ENCODE measurements at regions not wholly inside any gene's neighbourhood (a gene's known extent, or its start where the extent isn't known, plus 50 kb on each side); places are given as distances from the start of the nearest gene placed in this dataset.

- H3K36me3 ChIP-seq (ENCODE audit: insufficient read depth, low read length): no peaks in the 10 kb centered on the region
- H2AFZ ChIP-seq (ENCODE audit: low read depth, low read length): no peak overlapping the region
- no peak overlapping the region for H3K4me3 ChIP-seq (ENCODE audit: low read depth in 1 of 2, low read length in 2 of 2)
- no peak overlapping the region for H3K9ac ChIP-seq (ENCODE audit: low read depth, low read length)
- H3K27me3 ChIP-seq (ENCODE audit: insufficient read depth, low read length, poor library complexity): no peaks in the 10 kb centered on the region
- no peaks in the 10 kb centered on the region for H3K4me1 ChIP-seq (ENCODE audit: insufficient read depth, low read length)
- no peaks in the 10 kb centered on the region for H3K79me2 ChIP-seq (ENCODE audit: insufficient read depth, low read length)
- DNase-seq (no peak), ATAC-seq (ENCODE audit: insufficient read depth, low read depth) (no peak)
- H3K27ac ChIP-seq (ENCODE audit: low read length): no peak overlapping the region
- H4K20me1 ChIP-seq (ENCODE audit: insufficient read depth, low read length): no peaks in the 10 kb centered on the region
- TF ChIP-seq, protein P1, sequence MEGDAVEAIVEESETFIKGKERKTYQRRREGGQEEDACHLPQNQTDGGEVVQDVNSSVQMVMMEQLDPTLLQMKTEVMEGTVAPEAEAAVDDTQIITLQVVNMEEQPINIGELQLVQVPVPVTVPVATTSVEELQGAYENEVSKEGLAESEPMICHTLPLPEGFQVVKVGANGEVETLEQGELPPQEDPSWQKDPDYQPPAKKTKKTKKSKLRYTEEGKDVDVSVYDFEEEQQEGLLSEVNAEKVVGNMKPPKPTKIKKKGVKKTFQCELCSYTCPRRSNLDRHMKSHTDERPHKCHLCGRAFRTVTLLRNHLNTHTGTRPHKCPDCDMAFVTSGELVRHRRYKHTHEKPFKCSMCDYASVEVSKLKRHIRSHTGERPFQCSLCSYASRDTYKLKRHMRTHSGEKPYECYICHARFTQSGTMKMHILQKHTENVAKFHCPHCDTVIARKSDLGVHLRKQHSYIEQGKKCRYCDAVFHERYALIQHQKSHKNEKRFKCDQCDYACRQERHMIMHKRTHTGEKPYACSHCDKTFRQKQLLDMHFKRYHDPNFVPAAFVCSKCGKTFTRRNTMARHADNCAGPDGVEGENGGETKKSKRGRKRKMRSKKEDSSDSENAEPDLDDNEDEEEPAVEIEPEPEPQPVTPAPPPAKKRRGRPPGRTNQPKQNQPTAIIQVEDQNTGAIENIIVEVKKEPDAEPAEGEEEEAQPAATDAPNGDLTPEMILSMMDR (IDR thresholded peaks at IDR 0.05; ENCODE audit: borderline replicate concordance, extremely low read depth, low read length, poor library complexity, severe bottlenecking): no peak
- TF ChIP-seq EZH2 (IDR thresholded peaks at IDR 0.05; ENCODE audit: borderline replicate concordance, low read depth, low read length, severe bottlenecking): no peak
- no peaks in the 10 kb centered on the region for H3K9me3 ChIP-seq (ENCODE audit: insufficient read depth, low read length, severe bottlenecking)
- no peak overlapping the region for H3K4me2 ChIP-seq (ENCODE audit: insufficient read depth, low read length)
Observed at GRCh38 chr4:132195176-132195575, 953.9 kb upstream of the PCDH10 start.

GRCh38 chr4:132203618-132204017 is 945.5 kb upstream of the PCDH10 start:
- 0 out of 2 replicates have a peak overlapping the region, but pooled peaks have one; percentile 3 for H2AFZ ChIP-seq (ENCODE audit: low read depth, low read length)
- no peaks in the 10 kb centered on the region for H3K4me1 ChIP-seq (ENCODE audit: insufficient read depth, low read length)
- H3K79me2 ChIP-seq (ENCODE audit: insufficient read depth, low read length): no peaks in the 10 kb centered on the region
- no peak overlapping the region for H3K4me3 ChIP-seq (ENCODE audit: low read depth in 1 of 2, low read length in 2 of 2)
- H3K4me2 ChIP-seq (ENCODE audit: insufficient read depth, low read length): no peak overlapping the region
- no peaks in the 10 kb centered on the region for H3K9me3 ChIP-seq (ENCODE audit: insufficient read depth, low read length, severe bottlenecking)
- no peaks in the 10 kb centered on the region for H3K36me3 ChIP-seq (ENCODE audit: insufficient read depth, low read length)
- no peak overlapping the region for H3K27ac ChIP-seq (ENCODE audit: low read length)
- no peak for DNase-seq
- H3K27me3 ChIP-seq (ENCODE audit: insufficient read depth, low read length, poor library complexity): no peaks in the 10 kb centered on the region
- no peaks in the 10 kb centered on the region for H4K20me1 ChIP-seq (ENCODE audit: insufficient read depth, low read length)
- no peak for TF ChIP-seq EZH2 (IDR thresholded peaks at IDR 0.05; ENCODE audit: borderline replicate concordance, low read depth, low read length, severe bottlenecking)
- TF ChIP-seq, protein P1 (IDR thresholded peaks at IDR 0.05; ENCODE audit: borderline replicate concordance, extremely low read depth, low read length, poor library complexity, severe bottlenecking): no peak
- no peak overlapping the region for H3K9ac ChIP-seq (ENCODE audit: low read depth, low read length)
- no peak for ATAC-seq (ENCODE audit: insufficient read depth, low read depth)

GRCh38 chr4:132214519-132214918 is 934.6 kb upstream of the PCDH10 start:
- Histone ChIP-seq H3K27me3 (ENCODE audit: insufficient read depth, low read length, poor library complexity) (no peaks in the 10 kb centered on the region), H3K79me2 (ENCODE audit: insufficient read depth, low read length) (no peaks in the 10 kb centered on the region), H3K9ac (ENCODE audit: low read depth, low read length) (no peak overlapping the region), H3K9me3 (ENCODE audit: insufficient read depth, low read length, severe bottlenecking) (no peaks in the 10 kb centered on the region), H3K4me3 (ENCODE audit: low read depth in 1 of 2, low read length in 2 of 2) (no peak overlapping the region), H3K27ac (ENCODE audit: low read length) (no peak overlapping the region), H2AFZ (ENCODE audit: low read depth, low read length) (no peak overlapping the region), H3K4me1 (ENCODE audit: insufficient read depth, low read length) (no peaks in the 10 kb centered on the region), H3K36me3 (ENCODE audit: insufficient read depth, low read length) (no peaks in the 10 kb centered on the region), H4K20me1 (ENCODE audit: insufficient read depth, low read length) (no peaks in the 10 kb centered on the region), H3K4me2 (ENCODE audit: insufficient read depth, low read length) (no peak overlapping the region)
- ATAC-seq (ENCODE audit: insufficient read depth, low read depth) (no peak), DNase-seq (no peak)
- no peak for TF ChIP-seq EZH2 (IDR thresholded peaks at IDR 0.05; ENCODE audit: borderline replicate concordance, low read depth, low read length, severe bottlenecking)
- TF ChIP-seq, protein P1 (IDR thresholded peaks at IDR 0.05; ENCODE audit: borderline replicate concordance, extremely low read depth, low read length, poor library complexity, severe bottlenecking): no peak

DNA sequence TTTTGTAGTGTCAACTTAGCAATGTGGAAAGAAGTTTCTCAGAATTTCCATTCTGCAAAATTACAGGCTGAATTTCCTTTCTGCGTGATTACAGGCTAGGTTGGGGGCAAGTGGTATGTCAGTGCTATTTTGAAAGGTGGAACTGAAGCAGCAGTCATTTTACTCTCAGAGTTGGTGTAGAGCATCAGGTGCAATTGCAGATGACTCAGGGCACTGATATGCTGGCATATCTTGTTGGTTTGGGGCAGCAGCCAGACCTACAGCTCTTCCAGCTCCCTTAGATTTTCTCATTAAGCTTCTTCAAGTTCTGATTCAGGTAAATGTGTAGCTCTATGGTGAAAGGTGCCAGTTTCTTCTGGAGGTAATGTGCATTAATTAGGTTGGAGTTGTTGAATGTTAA is 930.7 kb upstream of the PCDH10 start:
- TF ChIP-seq, protein P1 (IDR thresholded peaks at IDR 0.05; ENCODE audit: borderline replicate concordance, extremely low read depth, low read length, poor library complexity, severe bottlenecking): no peak
- TF ChIP-seq EZH2 (IDR thresholded peaks at IDR 0.05; ENCODE audit: borderline replicate concordance, low read depth, low read length, severe bottlenecking): no peak
- Histone ChIP-seq H3K27me3 (ENCODE audit: insufficient read depth, low read length, poor library complexity) (no peaks in the 10 kb centered on the region), H3K9ac (ENCODE audit: low read depth, low read length) (no peak overlapping the region), H3K4me3 (ENCODE audit: low read depth in 1 of 2, low read length in 2 of 2) (no peak overlapping the region), H2AFZ (ENCODE audit: low read depth, low read length) (peak overlapping the region; percentile 12; the same call in 1 of the 2 replicates), H3K27ac (ENCODE audit: low read length) (no peak overlapping the region), H3K9me3 (ENCODE audit: insufficient read depth, low read length, severe bottlenecking) (peaks cover 7% of the 10 kb centered on the region), H4K20me1 (ENCODE audit: insufficient read depth, low read length) (no peaks in the 10 kb centered on the region), H3K4me2 (ENCODE audit: insufficient read depth, low read length) (no peak overlapping the region), H3K4me1 (ENCODE audit: insufficient read depth, low read length) (no peaks in the 10 kb centered on the region), H3K36me3 (ENCODE audit: insufficient read depth, low read length) (no peaks in the 10 kb centered on the region), H3K79me2 (ENCODE audit: insufficient read depth, low read length) (no peaks in the 10 kb centered on the region)
- DNase-seq (no peak), ATAC-seq (ENCODE audit: insufficient read depth, low read depth) (no peak)
